Kidney capillary endothelial cell (primary cell): ENCODE measurements at regions not wholly inside any gene's neighbourhood (a gene's known extent, or its start where the extent isn't known, plus 50 kb on each side); places are given as distances from the start of the nearest gene placed in this dataset.

ENCODE experiments used
- DNase-seq: peaks from one replicate; pipeline ENCODE4 v3.0.0-alpha.2; 2018; ENCODE audit warnings: low spot score

DNA sequence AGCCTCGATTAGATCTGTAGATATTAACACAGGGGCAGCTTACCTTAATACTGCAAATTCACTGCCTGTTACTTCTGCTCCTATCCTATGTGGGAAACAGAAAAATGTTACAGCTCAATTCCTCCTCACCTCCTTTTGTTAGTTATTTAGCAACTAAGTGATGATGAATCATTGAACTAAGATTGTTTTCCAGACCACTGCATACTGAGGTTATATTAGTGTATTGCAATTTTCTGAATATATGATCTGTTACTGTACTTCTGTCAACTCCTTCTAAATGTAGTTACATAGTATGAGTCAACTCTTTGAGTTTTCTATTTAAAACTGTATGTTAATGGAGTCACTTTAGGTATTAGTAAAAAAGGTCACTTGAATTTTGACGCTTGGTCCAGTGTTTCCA lies 331.5 kb upstream of the SLCO3A1 start:
- DNase-seq = no peak

DNA sequence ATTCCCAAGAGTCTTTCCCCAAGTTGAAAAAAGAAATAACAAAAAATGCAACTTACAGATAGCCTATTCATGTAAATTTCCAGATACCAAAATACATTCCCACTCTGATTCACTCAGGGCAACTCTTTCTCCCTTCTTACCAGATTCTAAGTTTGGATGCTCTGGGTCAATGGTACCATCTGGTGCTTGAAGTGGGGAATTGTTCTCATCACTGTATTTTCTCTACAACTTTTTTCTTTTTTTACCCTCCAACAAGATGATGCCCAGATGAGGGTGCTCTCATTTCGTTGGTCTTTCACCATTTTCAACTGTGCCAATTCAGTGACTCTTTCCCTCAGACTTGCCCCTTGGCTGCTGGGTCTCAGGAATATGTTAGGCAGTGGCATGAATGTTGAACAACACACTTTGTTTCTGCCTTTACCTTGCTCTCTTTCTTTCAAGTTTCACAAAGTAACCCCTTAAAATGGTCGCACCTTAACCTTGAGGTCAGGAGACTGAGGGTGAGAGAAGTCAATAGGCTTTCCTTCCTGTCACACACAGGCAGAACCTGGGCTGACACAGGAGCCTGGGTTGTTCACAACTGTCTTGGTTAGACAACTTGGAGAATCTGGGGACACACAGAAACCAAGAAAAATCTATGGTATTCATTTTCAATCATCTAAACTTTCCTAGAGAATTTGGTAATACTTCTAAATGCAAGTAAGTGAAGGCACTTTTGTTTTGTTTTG lies 330.7 kb upstream of the SLCO3A1 start:
- no peak for DNase-seq

DNA sequence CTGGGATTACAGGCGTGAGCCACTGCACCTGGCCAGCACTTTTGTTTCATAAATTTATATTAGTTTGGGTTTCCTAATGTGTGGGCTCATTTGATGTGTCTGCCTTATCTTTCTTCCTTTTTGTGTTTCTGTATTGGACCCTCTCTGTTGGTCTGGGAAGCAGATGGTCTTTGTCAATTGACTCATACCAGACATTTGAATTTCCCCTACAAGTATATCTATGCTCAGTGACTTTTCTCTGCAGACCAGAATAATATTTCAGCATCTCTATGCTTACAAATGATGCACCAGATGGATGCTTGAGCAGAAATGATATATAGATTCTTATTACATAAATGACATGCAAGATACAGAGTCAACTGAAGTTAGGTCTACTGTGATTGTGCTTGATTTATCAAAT lies 329.9 kb upstream of the SLCO3A1 start:
- no peak for DNase-seq

DNA sequence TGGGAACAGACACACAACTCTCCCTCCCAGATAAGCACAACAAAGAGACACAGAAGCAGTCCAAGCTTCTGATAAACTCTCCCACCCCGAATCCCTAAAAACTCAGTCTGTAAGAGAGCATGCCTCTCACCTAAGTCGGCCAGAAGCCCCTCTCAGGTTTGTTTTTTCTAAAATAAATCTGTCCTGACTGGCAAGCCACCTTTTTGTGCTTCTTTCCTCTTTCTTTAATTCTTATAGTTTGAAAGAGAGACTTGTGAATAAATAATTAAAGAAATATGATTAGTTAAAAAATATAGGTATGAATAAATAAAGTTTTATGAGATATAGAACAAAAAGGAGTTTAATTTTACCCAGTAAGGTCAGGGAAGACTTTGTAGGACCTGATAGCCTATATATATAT lies 329.0 kb upstream of the SLCO3A1 start:
- DNase-seq = no peak

DNA sequence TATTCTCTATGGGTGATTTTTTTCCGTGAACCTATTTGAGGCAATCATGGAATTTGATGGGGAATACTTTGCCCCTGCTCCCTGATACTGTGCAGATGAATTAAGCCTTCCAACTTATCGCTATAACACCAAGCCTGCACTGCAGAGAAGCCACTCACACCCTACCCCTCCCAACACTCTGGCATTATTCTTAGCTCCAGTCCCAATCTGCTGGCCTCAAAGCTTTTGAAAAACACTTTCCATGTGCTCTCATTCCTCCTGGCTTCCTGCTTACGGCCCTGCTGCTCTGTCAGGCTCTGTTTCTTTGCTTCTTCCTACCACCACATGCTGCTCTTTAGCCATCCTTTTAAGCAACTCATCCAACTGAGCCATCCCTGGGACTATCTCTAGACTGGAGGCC lies 327.8 kb upstream of the SLCO3A1 start:
- DNase-seq = no peak

DNA sequence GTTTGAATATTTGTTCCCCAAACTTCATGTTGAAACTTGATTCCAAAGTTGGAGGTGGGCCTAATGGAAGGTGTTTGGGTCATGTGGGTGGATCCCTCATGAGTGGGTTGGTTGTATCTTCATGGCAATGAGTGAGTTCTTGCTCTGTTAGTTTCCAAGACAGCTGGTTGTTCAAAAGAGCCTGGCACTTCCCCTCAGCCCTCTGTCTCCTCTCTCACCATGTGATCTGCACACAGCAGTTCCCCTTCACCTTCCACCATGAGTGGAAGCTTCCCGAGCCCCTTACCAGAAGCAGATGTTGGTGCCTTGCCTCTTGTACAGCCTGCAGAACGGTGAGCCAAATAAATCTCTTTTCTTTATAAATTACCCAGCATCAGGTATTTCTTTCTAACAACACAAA lies 327.1 kb upstream of the SLCO3A1 start:
- DNase-seq = no peak

DNA sequence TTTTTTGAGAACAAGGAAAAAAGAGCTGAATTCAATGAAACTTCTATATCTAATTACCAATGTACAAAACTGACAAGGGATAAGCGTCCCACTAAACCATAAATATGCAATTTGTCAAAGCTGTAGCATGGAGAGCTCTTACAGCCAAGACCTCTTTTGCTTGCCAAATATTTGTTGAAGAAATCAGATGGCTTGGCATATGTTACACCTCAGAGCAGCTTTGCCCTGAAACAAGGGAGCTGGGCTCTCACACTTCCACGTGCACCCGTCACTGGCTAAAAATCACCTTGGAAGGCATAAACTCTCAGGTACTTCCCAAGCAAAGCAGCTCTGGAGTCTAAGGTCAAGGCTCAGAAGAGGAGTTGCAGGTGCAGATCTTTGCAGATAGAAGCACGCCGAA lies 324.7 kb upstream of the SLCO3A1 start:
- DNase-seq = no peak

DNA sequence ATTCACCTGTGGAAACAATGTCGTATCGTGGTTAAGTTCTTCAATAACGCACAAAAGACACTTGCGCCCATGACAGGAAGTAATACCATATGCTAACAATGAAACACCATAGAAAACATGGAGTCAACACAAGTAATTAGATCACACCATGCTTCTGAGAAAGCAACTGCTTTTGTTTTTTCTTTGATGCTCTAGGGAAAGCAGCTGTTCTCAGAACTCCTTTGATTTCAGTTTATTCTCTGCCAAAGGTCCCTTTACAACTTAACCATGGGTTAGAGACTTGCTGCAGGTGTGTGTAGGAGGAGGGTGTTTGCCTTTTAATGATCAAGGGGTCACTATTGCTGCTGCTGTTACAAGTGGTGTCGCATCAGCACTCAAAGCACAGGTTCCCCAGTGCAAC lies 324.0 kb upstream of the SLCO3A1 start:
- DNase-seq = no peak

DNA sequence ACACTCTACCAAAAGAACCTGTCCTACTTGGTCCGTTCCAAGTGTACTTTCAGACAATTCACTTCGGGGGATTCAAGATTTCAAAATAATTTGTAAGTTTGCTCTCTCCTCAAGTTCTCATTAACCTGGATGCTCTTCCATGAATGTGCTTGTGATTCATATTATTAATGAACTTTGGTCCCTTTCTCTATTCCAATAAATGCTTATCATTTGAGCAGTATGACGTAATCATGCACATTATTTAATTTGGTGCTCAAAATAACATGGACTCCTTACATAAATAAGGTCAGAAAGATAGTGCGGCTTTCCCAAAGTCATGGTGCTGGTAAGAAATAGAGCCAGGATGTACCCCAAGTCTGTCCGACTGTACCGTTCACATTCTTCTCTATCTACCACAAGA lies 323.2 kb upstream of the SLCO3A1 start:
- no peak for DNase-seq

DNA sequence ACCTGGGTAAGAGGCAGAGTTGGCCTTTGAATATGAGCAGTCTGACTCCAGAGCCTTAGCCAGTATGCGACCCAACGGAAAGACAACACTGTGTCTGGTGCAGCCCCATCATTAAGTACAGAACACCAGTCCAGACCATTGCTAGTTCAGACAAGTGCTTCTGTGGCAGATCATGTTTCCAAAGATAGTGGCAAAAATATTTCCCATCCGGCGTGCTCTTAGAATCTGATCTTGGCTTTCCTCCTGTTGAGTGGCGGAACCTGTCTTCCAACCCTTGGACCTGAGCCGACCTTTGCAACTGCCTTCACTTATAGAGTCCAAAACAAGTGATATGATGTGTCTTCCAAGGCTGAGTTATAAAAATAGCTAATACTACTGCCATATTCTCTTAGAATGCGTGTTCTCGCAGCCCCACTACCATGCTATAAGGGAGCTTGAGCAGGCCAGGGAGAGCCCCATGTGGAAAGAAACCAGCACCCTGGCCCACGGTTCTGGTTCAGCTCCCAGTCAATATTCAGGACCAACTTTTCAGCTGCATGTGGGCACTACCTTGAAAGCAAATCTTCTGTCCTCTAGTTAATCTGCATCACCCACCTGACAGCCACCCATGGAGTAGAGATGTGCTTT lies 322.4 kb upstream of the SLCO3A1 start:
- no peak for DNase-seq

DNA sequence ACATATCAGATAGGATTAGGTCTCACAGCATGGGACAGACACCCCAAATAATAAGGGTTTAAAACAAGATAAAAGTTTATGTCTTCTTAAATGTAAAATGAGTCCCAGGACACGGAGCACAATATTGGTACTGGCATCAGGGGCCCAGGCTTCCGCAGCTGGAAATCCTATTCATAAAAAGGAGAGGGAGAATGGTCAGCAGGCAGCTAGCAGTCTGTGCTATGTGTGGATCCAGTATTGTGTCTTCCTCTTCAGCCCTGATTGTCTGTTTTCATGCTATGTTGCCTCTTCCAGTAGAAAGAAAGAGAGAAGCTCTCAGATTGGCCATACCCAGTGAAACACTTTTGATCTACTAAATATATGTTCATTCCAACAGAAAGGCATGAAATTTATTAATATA lies 319.3 kb upstream of the SLCO3A1 start:
- DNase-seq = no peak

DNA sequence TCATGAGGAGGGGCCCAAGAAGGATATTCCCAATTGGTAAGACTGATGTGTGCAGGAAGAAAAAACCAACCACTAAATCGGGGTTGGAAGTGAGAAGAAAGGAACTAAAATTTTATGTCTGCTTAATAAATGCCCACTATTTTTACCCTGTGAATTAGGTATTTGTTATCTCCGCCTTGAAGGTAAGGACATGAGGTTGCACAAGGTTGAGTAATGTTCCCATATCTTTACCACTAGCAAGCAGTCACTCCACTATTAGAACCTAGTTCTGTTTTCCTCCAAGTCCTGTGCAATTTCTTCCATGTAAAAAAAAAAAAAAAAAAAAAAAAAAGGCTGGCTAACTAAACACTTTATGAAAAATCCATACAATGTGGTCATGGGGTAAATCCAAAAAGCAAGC lies 318.5 kb upstream of the SLCO3A1 start:
- DNase-seq = no peak

DNA sequence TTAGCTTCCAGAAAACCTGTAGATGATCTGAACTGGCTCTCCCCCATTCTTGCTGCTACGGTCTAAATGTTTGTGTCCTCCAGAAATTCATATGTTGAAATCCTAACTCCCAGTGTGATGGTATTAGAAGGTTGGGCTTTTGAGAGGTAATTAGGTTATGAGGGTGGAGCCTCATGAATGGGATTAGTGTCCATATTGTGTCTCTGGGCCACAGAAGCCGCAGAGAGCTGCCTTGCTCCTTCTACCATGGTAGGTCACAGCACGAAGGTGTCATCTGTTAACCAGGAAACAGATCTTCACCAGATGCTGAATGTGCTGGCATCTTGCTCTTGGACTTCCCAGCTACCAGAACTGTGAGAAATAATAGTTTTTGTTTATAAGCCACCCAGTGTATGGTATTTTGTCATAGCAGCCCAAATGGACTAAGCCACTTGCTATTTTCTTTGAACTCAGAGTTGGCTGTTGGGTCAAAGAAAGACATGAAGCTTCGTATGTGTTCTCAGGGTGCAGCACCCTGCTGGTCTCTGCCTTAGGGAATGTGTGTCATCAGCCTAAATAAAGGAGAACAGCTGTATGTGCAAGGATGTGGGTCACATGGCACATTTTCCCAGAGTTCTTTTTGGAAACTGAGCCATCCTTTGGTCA lies 317.5 kb upstream of the SLCO3A1 start:
- no peak for DNase-seq

DNA sequence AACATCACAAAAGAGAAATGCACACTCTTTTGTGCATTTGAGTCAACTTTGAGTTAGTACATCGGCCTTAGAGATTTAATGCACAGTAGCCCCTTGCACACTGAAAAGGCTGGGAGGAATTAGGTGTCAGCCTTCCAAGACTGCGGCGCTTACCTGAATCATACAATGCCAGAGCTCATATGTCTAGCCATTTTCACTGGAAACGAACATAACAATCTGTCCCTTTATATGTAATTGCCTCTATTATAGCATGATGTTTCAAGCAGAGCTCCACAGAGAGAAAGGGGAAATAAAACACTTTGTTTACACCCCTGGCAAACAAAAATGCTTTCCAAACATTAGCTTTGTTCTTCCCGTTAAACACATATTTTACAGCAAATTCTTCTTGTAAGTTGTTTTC lies 315.7 kb upstream of the SLCO3A1 start:
- no peak for DNase-seq

DNA sequence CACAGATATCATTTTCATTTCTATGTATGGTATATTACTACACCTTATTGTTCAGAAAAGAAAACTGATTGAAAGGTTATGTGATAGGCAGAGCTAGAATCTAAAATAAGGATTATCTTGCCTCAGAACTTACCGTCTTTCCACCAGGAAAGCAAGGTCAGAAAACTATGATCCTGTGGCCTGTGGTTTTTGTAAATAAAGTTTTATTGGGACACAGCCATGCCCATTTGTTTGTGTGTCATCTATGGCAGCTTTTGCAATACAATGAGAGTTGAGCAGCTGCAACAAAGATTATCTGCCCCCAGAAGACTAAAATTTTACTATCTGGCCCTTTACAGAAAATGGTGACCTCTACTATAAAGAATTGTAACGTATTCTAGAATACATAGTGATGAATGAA lies 314.7 kb upstream of the SLCO3A1 start:
- no peak for DNase-seq

DNA sequence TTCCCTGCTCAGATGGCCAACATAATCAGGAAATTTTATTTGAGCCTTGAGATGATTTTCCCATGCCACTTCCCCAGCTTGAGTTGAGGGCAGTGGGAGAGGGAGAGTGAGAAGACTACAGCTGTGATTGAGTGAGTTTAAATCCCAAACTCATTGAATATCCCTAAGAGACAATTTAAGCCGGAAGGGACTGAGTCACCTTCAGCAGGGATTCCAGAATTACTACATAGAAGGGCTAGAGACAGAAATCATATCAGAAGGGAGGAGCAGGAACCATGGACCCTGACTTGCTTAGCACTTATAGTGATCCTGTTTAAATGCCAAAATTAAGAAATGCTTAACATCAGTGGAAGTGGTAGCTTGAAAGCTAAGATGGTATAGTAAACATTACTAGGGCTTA lies 312.2 kb upstream of the SLCO3A1 start:
- no peak for DNase-seq

DNA sequence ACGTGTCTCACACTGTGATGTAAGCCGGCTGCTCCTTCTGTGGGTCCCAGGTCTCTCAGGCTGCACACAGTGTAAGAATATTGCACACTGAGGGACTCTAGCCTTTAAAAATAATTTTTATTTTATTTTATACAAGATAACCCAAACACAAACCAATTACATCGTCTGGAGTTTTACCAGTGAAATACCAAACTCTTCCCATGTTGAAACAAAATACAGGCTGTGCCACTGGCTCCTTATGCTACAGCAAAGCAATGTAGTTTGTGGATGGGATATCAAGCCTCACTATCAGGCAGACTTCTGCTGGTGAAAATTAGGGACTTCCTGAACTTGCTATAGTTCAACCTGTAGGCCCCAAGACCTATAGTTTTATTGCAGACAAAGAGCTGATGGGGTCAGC lies 311.3 kb upstream of the SLCO3A1 start:
- DNase-seq = no peak

DNA sequence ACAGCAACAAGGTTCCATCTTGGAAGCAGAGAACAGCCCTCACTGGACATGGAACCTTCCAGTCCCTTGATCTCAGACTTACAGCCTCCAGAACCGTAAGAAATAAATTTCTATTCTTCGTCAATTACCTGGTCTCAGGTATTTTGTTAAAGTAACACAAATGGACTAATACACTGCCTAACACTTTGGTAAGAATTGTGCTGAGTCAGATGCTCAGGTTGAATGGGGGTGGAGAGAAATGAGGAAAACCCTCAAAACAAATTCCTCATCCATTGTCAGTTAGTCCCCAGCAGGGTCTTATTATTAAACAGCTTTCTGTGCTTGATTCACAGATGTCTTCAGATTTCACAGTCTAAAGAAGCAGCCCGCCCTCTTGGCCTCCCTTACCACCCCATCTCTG lies 306.2 kb upstream of the SLCO3A1 start:
- no peak for DNase-seq

DNA sequence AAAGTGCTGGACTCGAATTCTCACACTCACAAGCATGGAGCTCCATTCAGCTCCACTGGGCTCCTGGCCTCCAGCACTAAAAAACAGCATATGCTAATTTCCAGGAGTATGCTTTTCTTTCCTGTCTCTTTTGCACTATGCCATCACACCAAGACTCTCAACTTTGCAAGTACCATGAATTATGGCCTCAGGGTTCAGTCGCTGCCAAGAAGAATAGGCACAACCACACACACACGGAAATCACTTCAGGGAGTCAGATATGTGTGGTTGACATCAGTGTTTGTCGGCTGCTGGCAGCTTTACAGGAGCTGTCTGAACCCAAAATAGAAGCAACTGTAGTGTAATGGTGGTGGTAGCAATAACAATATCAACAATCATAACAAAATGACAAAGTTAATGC lies 305.0 kb upstream of the SLCO3A1 start:
- DNase-seq = no peak

DNA sequence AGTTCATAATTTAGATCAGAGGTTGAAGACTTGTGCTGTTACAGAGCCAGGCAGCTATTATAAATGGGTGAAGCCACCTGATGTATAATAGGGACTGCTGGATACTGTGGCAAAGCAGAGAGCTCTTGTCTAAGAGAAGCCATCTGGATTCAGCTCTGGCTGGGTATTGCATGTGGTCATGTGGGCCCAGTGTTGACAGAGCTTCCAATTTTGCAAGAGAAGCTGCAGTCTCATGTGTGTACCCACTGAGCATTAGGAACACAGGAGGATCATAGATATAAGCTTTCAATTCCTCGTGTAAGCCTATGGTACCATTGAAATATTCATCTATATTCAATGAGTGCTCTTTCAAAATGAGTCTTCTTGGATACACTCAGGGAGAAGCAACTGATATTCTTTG lies 303.9 kb upstream of the SLCO3A1 start:
- no peak for DNase-seq

DNA sequence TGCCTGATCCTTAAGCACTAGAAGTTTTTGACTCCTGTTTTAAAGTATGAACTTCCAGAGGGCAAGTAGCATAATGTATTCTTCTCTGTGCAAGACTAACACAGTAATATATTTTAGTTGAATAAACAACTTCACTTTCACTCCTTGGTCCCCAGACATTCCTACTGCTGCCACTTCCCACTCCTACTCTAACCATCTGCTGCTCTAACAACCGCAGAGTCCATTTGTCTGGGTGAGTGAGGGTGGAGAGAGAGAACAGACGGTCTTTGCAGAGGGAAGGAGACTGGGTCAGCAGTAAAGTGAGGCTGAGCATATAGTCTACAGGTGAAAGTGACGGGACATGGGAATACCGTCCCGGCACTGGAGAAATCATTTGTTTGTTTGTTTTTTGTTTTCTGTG lies 301.0 kb upstream of the SLCO3A1 start:
- DNase-seq = no peak

DNA sequence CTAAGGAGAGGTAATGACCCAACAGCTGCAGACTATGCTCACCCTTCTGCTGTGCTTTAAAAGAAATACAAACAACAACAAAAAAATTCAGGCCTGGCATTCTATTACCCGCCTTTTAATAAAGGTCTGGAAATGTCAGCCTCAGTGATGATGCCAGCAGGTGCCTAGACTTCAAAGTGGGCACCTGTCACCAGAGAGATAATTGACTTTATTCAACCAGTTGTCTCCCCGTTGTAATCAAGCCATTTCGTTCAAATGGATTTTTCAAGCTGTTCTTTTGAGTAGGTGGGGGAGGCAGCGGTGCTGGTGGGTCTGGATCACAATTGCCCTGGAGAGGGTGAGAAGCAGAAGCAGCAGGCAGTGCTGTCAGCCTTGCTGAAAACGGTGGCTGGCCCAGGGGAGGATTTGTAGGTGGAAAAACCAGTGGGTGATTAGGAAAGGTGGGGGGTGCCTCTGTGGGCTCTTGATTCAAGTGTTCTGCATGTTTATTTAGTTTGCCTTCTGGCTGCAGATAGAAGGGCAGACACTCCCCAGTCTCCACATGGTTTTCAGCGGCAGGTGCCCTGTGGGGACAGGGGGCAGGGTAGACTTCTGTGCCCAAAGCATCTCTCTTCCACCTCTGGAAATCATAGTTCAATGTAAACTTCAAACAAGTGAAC lies 300.2 kb upstream of the SLCO3A1 start:
- DNase-seq = no peak

DNA sequence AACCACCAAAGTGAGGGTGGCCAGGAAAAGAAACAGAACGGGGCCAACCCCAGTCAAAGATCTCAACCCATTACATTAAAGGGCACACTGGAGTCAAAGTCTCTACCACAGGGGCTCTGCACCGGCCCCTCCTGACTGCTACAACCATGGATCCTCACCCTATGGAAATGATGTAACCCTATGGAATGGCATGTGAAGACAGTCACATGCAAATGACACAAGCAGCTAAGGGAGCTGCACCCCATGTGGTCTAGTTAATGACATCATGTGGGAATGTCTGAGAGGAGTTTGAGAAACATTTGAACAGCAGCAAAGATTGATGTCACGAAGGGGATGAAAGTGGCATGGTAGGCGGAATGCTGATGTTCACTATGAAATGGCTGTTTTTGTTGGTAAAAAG lies 298.2 kb upstream of the SLCO3A1 start:
- DNase-seq = no peak
